BLaER1 (cell line): ENCODE measurements at regions not wholly inside any gene's neighbourhood (a gene's known extent, or its start where the extent isn't known, plus 50 kb on each side); places are given as distances from the start of the nearest gene placed in this dataset.
"Not testable (repeated sequence)": the region's sequence is repeated elsewhere in the genome, so short reads cannot be mapped to it uniquely, and the experiment has no call there.

ENCODE experiments used
- H3K27ac ChIP-seq: shearing (Covaris generic); formaldehyde crosslinking; 2 replicates; pipeline ENCODE4 v1.8.1; 2022
- H3K27me3 ChIP-seq: shearing (Covaris generic); formaldehyde crosslinking; 2 replicates; pipeline ENCODE4 v1.8.1; 2022
- H3K36me3 ChIP-seq: shearing (Covaris generic); formaldehyde crosslinking; 2 replicates; pipeline ENCODE4 v1.8.1; 2022
- H3K4me1 ChIP-seq: shearing (Covaris generic); formaldehyde crosslinking; 2 replicates; pipeline ENCODE4 v1.8.1; 2022
- H3K4me2 ChIP-seq: shearing (Covaris generic); formaldehyde crosslinking; 2 replicates; pipeline ENCODE4 v1.8.1; 2022
- H3K4me3 ChIP-seq: shearing (Covaris generic); formaldehyde crosslinking; 2 replicates; pipeline ENCODE4 v1.8.1; 2022
- H3K9ac ChIP-seq: shearing (Covaris generic); formaldehyde crosslinking; 2 replicates; pipeline ENCODE4 v1.8.1; 2022
- H3K9me3 ChIP-seq: shearing (Covaris generic); formaldehyde crosslinking; 2 replicates; pipeline ENCODE4 v1.8.1; 2022
- H4K20me1 ChIP-seq: shearing (Covaris generic); formaldehyde crosslinking; 2 replicates; pipeline ENCODE4 v1.8.1; 2022
- Cebpa-rat ChIP-seq: shearing (Covaris generic); IDR thresholded peaks from 2 replicates; pipeline ENCODE4 v1.8.1; 2022

DNA sequence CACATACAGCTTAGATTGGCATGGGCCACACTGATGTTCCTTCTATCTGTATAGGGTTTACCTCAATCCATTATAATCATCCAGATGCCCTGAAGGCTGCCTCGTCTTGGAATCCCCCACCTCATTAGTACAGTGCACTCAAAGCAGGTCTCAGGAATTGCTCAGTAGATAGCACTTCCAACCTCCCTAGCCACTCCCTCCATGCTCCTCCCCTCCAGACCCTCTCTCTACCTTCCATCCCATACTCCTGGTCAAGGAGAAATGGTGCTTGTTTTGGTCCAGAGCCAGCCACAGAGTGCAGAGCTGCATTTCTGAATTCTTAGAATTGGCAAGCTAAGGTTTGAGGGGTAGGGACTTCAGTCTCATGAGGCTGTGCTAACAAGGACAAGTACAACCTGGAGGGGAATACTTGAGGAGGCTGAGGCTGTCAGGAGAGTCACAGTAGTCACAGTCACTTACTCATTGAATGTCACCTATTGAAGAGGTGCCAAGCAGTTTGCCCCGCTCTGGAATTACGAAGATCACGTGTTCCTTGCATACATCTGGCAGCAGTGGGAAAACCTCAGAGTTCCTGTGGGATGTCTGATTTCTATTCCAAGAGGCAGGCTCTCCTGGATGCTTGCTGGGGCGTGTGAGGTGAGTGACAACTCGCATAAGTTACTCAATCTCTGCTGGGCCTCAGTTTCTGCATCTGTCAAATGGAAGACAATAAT lies 60.7 kb upstream of the ZNF746 start:
- Histone ChIP-seq H3K4me2 (no peak overlapping the region), H4K20me1 (peaks cover 5% of the 10 kb centered on the region; the same call in 1 of the 2 replicates), H3K4me1 (no peaks in the 10 kb centered on the region), H3K27ac (no peak overlapping the region), H3K9me3 (peaks cover 29% of the 10 kb centered on the region), H3K36me3 (peaks cover 80% of the 10 kb centered on the region), H3K4me3 (no peak overlapping the region), H3K27me3 (no peaks in the 10 kb centered on the region), H3K9ac (no peak overlapping the region)
- TF ChIP-seq Cebpa-rat = no peak

DNA sequence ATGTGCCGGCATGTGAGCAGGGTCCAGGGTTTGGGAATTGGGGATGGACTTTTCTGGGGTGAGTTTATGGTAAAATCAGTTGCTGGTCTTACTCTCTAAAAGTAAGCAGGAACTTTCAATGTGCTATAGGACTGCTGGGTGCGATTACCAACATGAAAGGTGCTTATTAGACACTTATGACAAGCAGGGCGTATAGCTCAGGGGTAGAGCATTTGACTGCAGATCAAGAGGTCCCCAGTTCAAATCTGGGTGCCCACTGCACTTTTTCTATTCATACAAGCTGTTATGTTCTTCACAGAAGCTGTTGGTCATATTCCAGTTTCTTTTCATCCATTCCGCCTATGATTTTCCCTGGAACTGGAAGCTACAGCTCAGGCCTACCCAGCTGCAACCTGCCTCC lies 58.9 kb upstream of the ZNF746 start:
- H4K20me1 ChIP-seq, H3K4me1 ChIP-seq, H3K9ac ChIP-seq, H3K4me2 ChIP-seq, H3K27ac ChIP-seq, H3K4me3 ChIP-seq, H3K27me3 ChIP-seq: not testable (repeated sequence)
- Histone ChIP-seq H3K9me3 (peaks cover 34% of the 10 kb centered on the region), H3K36me3 (peaks cover 92% of the 10 kb centered on the region)

DNA sequence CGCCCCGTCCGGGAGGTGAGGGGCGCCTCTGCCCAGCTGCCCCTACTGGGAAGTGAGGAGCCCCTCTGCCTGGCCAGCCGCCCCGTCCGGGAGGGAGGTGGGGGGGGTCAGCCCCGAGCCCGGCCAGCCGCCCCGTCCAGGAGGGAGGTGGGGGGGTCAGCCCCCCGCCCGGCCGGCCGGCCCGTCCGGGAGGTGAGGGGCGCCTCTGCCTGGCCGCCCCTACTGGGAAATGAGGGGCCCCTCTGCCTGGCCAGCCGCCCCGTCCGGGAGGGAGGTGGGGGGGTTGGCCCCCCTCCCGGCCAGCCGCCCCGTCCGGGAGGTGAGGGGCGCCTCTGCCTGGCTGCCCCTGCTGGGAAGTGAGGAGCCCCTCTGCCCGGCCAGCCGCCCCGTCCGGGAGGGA lies 57.2 kb upstream of the ZNF746 start:
- peaks cover 42% of the 10 kb centered on the region for H3K9me3 ChIP-seq
- H3K27ac ChIP-seq, H3K27me3 ChIP-seq, H4K20me1 ChIP-seq, H3K9ac ChIP-seq, H3K4me2 ChIP-seq, H3K4me1 ChIP-seq, H3K4me3 ChIP-seq: not testable (repeated sequence)
- H3K36me3 ChIP-seq = peaks cover 92% of the 10 kb centered on the region

DNA sequence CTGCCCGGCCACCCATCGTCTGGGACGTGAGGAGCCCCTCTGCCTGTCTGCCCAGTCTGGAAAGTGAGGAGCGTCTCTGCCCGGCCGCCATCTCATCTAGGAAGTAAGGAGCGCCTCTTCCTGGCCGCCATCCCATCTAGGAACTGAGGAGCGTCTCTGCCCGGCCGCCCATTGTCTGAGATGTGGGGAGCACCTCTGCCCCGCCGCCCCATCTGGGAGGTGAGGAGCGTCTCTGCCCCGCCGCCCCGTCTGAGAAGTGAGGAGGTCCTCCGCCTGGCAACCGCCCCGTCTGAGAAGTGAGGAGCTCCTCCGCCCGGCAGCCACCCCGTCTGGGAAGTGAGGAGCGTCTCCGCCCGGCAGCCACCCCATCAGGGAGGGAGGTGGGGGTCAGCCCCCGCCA lies 56.4 kb upstream of the ZNF746 start:
- not testable (repeated sequence) for H3K4me3 ChIP-seq, H3K27ac ChIP-seq, H3K9ac ChIP-seq, H4K20me1 ChIP-seq, H3K4me1 ChIP-seq, H3K27me3 ChIP-seq, H3K4me2 ChIP-seq
- H3K9me3 ChIP-seq = peaks cover 50% of the 10 kb centered on the region
- peaks cover 92% of the 10 kb centered on the region for H3K36me3 ChIP-seq

- no peak overlapping the region for H3K9ac ChIP-seq
- H3K4me2 ChIP-seq = no peak overlapping the region
- no peaks in the 10 kb centered on the region for H3K4me1 ChIP-seq
- H3K9me3 ChIP-seq = peaks cover 62% of the 10 kb centered on the region
- no peaks in the 10 kb centered on the region for H4K20me1 ChIP-seq
- TF ChIP-seq Cebpa-rat = no peak
- H3K36me3 ChIP-seq = peaks cover 92% of the 10 kb centered on the region
- no peak overlapping the region for H3K4me3 ChIP-seq
- H3K27me3 ChIP-seq = no peaks in the 10 kb centered on the region
- H3K27ac ChIP-seq = no peak overlapping the region
These were observed 55.2 kb upstream of the ZNF746 start for GRCh38 chr7:149552799-149553198.
